ENCODE measurements at regions not wholly inside any gene's neighbourhood (a gene's known extent, or its start where the extent isn't known, plus 50 kb on each side); places are given as distances from the start of the nearest gene placed in this dataset.

- Histone ChIP-seq H3K27ac (no peak overlapping the region), H3K9me3 (no peaks in the 10 kb centered on the region), H3K4me1 (ENCODE audit: control insufficient read depth in 1 of 2, insufficient read depth in 1 of 2, low read depth in 1 of 2, low read length in 1 of 2) (peaks cover 15 to 19% of the 10 kb centered on the region in 2 experiments), H3K4me3 (ENCODE audit: low read depth in 1 of 2, low read length in 1 of 2) (no peak overlapping the region), H3K27me3 (no peaks in the 10 kb centered on the region), H3K36me3 (no peaks in the 10 kb centered on the region)
- no peak for TF ChIP-seq CTCF (IDR thresholded peaks at IDR 0.05)
Observed at GRCh38 chr21:39053126-39053525, 130.1 kb downstream of the PSMG1 start.

- no peaks in the 10 kb centered on the region for H3K27me3 ChIP-seq
- peaks cover 15 to 19% of the 10 kb centered on the region in 2 experiments for H3K4me1 ChIP-seq (ENCODE audit: control insufficient read depth in 1 of 2, insufficient read depth in 1 of 2, low read depth in 1 of 2, low read length in 1 of 2)
- H3K4me3 ChIP-seq (ENCODE audit: low read depth in 1 of 2, low read length in 1 of 2), result no peak overlapping the region
- H3K27ac ChIP-seq, result no peak overlapping the region
- no peak for TF ChIP-seq CTCF (IDR thresholded peaks at IDR 0.05)
- H3K36me3 ChIP-seq, result no peaks in the 10 kb centered on the region
- no peaks in the 10 kb centered on the region for H3K9me3 ChIP-seq
Observed at GRCh38 chr21:39052718-39053117, 130.5 kb downstream of the PSMG1 start.

- Histone ChIP-seq H3K36me3 (no peaks in the 10 kb centered on the region), H3K27ac (no peak overlapping the region), H3K4me1 (ENCODE audit: control insufficient read depth in 1 of 2, insufficient read depth in 1 of 2, low read depth in 1 of 2, low read length in 1 of 2) (peaks cover 15 to 16% of the 10 kb centered on the region in 2 experiments), H3K4me3 (ENCODE audit: low read depth in 1 of 2, low read length in 1 of 2) (no peak overlapping the region), H3K27me3 (no peaks in the 10 kb centered on the region), H3K9me3 (no peaks in the 10 kb centered on the region)
- no peak for TF ChIP-seq CTCF (IDR thresholded peaks at IDR 0.05)
Observed at GRCh38 chr21:39051588-39051949, 131.7 kb downstream of the PSMG1 start.

- no peaks in the 10 kb centered on the region for H3K36me3 ChIP-seq
- no peak for TF ChIP-seq CTCF (IDR thresholded peaks at IDR 0.05)
- H3K4me1 ChIP-seq (ENCODE audit: control insufficient read depth in 1 of 2, insufficient read depth in 1 of 2, low read depth in 1 of 2, low read length in 1 of 2), result peaks cover 10 to 12% of the 10 kb centered on the region in 2 experiments
- H3K4me3 ChIP-seq (ENCODE audit: low read depth in 1 of 2, low read length in 1 of 2), result no peak overlapping the region
- H3K9me3 ChIP-seq, result no peaks in the 10 kb centered on the region
- H3K27ac ChIP-seq, result no peak overlapping the region
- no peaks in the 10 kb centered on the region for H3K27me3 ChIP-seq
Observed at GRCh38 chr21:39050841-39051587, 132.2 kb downstream of the PSMG1 start.

GRCh38 chr21:39048574-39048973, 134.7 kb downstream of the PSMG1 start:
- H3K4me1 ChIP-seq (ENCODE audit: control insufficient read depth in 1 of 2, insufficient read depth in 1 of 2, low read depth in 1 of 2, low read length in 1 of 2), result no peaks in the 10 kb centered on the region
- H3K9me3 ChIP-seq, result no peaks in the 10 kb centered on the region
- H3K27me3 ChIP-seq, result no peaks in the 10 kb centered on the region
- TF ChIP-seq CTCF (IDR thresholded peaks at IDR 0.05), result no peak
- no peak overlapping the region for H3K27ac ChIP-seq
- H3K4me3 ChIP-seq (ENCODE audit: low read depth in 1 of 2, low read length in 1 of 2), result no peak overlapping the region
- no peaks in the 10 kb centered on the region for H3K36me3 ChIP-seq
